HCT116 (cell line): ENCODE measurements at regions not wholly inside any gene's neighbourhood (a gene's known extent, or its start where the extent isn't known, plus 50 kb on each side); places are given as distances from the start of the nearest gene placed in this dataset.
"Not testable (repeated sequence)": the region's sequence is repeated elsewhere in the genome, so short reads cannot be mapped to it uniquely, and the experiment has no call there.

Source experiments
- ATAC-seq: fragments of 200-7000 bp; cut with Tn5 transposase; 2 replicates; pipeline ENCODE4 v1.9.1; 2020; ENCODE audit warnings: mild to moderate bottlenecking, moderate library complexity
- BruUV-seq: library from RNA; stranded (reverse); fragments of 400-500 nt; replicated peaks from 2 replicates; lab custom pipeline; 2021; lab: Mats Ljungman, UMichigan
- CTCF ChIA-PET: fragments of 300-600 bp; sonication (Branson Sonifier 250); formaldehyde crosslinking; loops from one replicate; lab custom pipeline; 2021; ENCODE audit warnings: antibody characterized with exemption; lab: Charles Lee
- POLR2A ChIA-PET: fragments of 300-600, 350-600 bp; sonication (Branson Sonifier 250); formaldehyde crosslinking; loops from one replicate; lab custom pipeline; 2021; ENCODE audit warnings: antibody characterized with exemption; lab: Charles Lee
- RAD21 ChIA-PET, 2 experiments: fragments of 300-600 bp; sonication (Branson Sonifier 250); formaldehyde crosslinking; loops; one replicate each; lab custom pipeline; 2023; ENCODE audit warnings: low total read pairs in 2 of 2; ENCODE audit not compliant: uncharacterized antibody in 2 of 2, unreplicated experiment in 2 of 2, low non-redundant PET in 1 of 2; lab: Charles Lee
- DNase-seq: peaks from one replicate; pipeline ENCODE4 v3.0.0-alpha.2; 2010; ENCODE audit warnings: low read depth, low spot score
- H2AFZ ChIP-seq: fragments of 200-600 bp; shearing (Covaris generic), sonication (generic); 2 replicates; pipeline ENCODE4 v1.6.1; 2017; ENCODE audit warnings: low read depth, mixed run types, mixed read lengths, antibody characterized with exemption, low read length; ENCODE audit not compliant: poor library complexity, severe bottlenecking
- H3K27ac ChIP-seq: 2 replicates; pipeline ENCODE4 v1.5.1; 2012; ENCODE audit warnings: low read depth, low read length
- H3K27me3 ChIP-seq: fragments of 200-600 bp; sonication (generic); 2 replicates; pipeline ENCODE4 v1.6.1; 2016; ENCODE audit warnings: mixed run types, low read length, mixed read lengths; ENCODE audit not compliant: insufficient read depth
- H3K36me3 ChIP-seq, 2 experiments: fragments of 200-500 bp in 1 of 2; fragments of 200-600 bp in 1 of 2; sonication (Bioruptor generic) in 1 of 2; sonication (generic) in 1 of 2; 2 replicates each; pipeline versions ENCODE4 v1.5.1 to v1.6.1; 2014 to 2016; ENCODE audit warnings: low read length in 2 of 2, inconsistent platforms in 1 of 2, mixed read lengths in 1 of 2, mixed run types in 1 of 2; ENCODE audit not compliant: insufficient read depth in 2 of 2, control insufficient read depth in 1 of 2
- H3K4me1 ChIP-seq, 2 experiments: fragments of 200-600 bp in 1 of 2; sonication (generic) in 1 of 2; 2 replicates each; pipeline versions ENCODE4 v1.5.1 to v1.6.1; 2012 to 2017; ENCODE audit warnings: low read length in 2 of 2, inconsistent platforms in 1 of 2, mild to moderate bottlenecking in 1 of 2, mixed read lengths in 1 of 2, mixed run types in 1 of 2, moderate library complexity in 1 of 2; ENCODE audit not compliant: insufficient read depth in 2 of 2, control insufficient read depth in 1 of 2
- H3K4me2 ChIP-seq: fragments of 200-600 bp; sonication (generic); 2 replicates; pipeline ENCODE4 v1.6.1; 2017; ENCODE audit warnings: mixed run types, low read length, mixed read lengths
- H3K4me3 ChIP-seq, 2 experiments: fragments of 200-600 bp in 1 of 2; sonication (generic) in 1 of 2; replicated peaks in 1 of 2; 2 replicates each; pipeline ENCODE4 v1.5.1; 2011 to 2016; ENCODE audit warnings: low read length in 2 of 2, control low read depth in 1 of 2, low read depth in 1 of 2, mild to moderate bottlenecking in 1 of 2, mixed read lengths in 1 of 2, mixed run types in 1 of 2
- H3K79me2 ChIP-seq: fragments of 200-600 bp; sonication (generic); 2 replicates; pipeline ENCODE4 v1.6.1; 2017; ENCODE audit warnings: mild to moderate bottlenecking, mixed run types, low read length, moderate library complexity, mixed read lengths; ENCODE audit not compliant: insufficient read depth
- H3K9ac ChIP-seq: fragments of 200-600 bp; sonication (generic); 2 replicates; pipeline ENCODE4 v1.6.1; 2016; ENCODE audit warnings: low read length, mixed read lengths
- H3K9me2 ChIP-seq: fragments of 200-600 bp; sonication (generic), shearing (Covaris generic); 2 replicates; pipeline ENCODE4 v1.6.1; 2017; ENCODE audit warnings: mixed run types, mild to moderate bottlenecking, moderate library complexity; ENCODE audit not compliant: insufficient read depth
- H3K9me3 ChIP-seq, 2 experiments: fragments of 200-500 bp in 1 of 2; fragments of 200-600 bp in 1 of 2; sonication (Bioruptor generic) in 1 of 2; sonication (generic) in 1 of 2; 2 replicates each; pipeline ENCODE4 v1.6.1; 2014 to 2017; ENCODE audit warnings: low read length in 2 of 2, mixed read lengths in 2 of 2, inconsistent platforms in 1 of 2, low read depth in 1 of 2, mild to moderate bottlenecking in 1 of 2, mixed run types in 1 of 2, moderate library complexity in 1 of 2; ENCODE audit not compliant: control insufficient read depth in 1 of 2, insufficient read depth in 1 of 2
- H4K20me1 ChIP-seq: fragments of 200-600 bp; sonication (generic), shearing (Covaris generic); 2 replicates; pipeline ENCODE4 v1.6.1; 2017; ENCODE audit warnings: mixed run types, mild to moderate bottlenecking, moderate library complexity; ENCODE audit not compliant: insufficient read depth
- CBX3 ChIP-seq: IDR thresholded peaks from 2 replicates; pipeline ENCODE4 v1.6.1; 2012; ENCODE audit warnings: low read depth
- CEBPB ChIP-seq: IDR thresholded peaks from 2 replicates; pipeline ENCODE4 v1.6.1; 2012; ENCODE audit warnings: low read depth
- JUND ChIP-seq: IDR thresholded peaks from 2 replicates; pipeline ENCODE4 v1.6.1; 2012
- POLR2A ChIP-seq: IDR thresholded peaks from 2 replicates; pipeline ENCODE4 v1.7.0; 2011; ENCODE audit warnings: borderline replicate concordance; ENCODE audit not compliant: insufficient read depth, insufficient read length; ENCODE audit errors: extremely low read depth
- RAD21 ChIP-seq: IDR thresholded peaks from 2 replicates; pipeline ENCODE4 v1.6.1; 2012; ENCODE audit warnings: low read depth, mild to moderate bottlenecking
- SP1 ChIP-seq: IDR thresholded peaks from 2 replicates; pipeline ENCODE4 v1.6.1; 2012; ENCODE audit warnings: low read depth
- intact Hi-C: fragments of 100-400 bp; cut with micrococcal nuclease; formaldehyde crosslinking; loops from 2 replicates; pipeline ENCODE4 v1.10.0; 2022
- TF ChIP-seq, protein P1 (sequence below): IDR thresholded peaks from 2 replicates; pipeline ENCODE4 v1.6.1; 2011; ENCODE audit warnings: mild to moderate bottlenecking, low read length, moderate library complexity; ENCODE audit not compliant: insufficient replicate concordance; ENCODE audit errors: extremely low read depth
- TF ChIP-seq, protein P2 (sequence below), 3 experiments: fragments of 200-600 bp in 1 of 3; sonication (generic) in 1 of 3; IDR thresholded peaks in 2 of 3; conservative IDR thresholded peaks in 1 of 3; 2 replicates each; pipeline ENCODE4 v1.5.1; 2012 to 2017; ENCODE audit warnings: low read depth in 2 of 3, low read length in 2 of 3, antibody characterized with exemption in 1 of 3, borderline replicate concordance in 1 of 3, control low read depth in 1 of 3, mild to moderate bottlenecking in 1 of 3, mixed read lengths in 1 of 3, mixed run types in 1 of 3, moderate library complexity in 1 of 3; ENCODE audit not compliant: insufficient read depth in 1 of 3

DNA sequence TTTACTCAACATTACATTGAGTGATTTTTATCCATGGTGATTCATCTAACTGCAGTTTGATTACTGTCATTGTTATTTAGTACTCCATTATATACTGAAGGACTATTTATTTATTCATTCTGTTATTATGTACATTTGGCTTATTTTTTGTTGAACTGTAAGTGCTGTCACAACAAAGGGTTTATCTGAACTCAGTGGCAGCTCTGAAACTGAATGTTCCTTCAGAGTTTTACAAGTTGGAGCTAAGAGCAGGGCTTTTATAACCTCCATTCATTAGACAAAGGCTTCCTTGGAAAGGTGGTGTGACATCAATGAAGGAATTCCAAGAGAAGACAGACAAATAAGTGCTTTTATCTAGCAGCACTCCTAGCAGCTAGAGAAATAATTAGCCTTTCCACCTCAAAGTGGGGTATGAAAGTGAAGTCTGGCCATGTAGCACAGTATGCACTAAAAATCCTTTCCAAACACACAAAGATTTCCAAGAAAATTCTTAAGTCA lies 83.3 kb upstream of the GORAB start:
- intact Hi-C loops, result no loop called here
- TF ChIP-seq POLR2A, result no peak
- no peak for TF ChIP-seq CEBPB
- TF ChIP-seq, protein P1, sequence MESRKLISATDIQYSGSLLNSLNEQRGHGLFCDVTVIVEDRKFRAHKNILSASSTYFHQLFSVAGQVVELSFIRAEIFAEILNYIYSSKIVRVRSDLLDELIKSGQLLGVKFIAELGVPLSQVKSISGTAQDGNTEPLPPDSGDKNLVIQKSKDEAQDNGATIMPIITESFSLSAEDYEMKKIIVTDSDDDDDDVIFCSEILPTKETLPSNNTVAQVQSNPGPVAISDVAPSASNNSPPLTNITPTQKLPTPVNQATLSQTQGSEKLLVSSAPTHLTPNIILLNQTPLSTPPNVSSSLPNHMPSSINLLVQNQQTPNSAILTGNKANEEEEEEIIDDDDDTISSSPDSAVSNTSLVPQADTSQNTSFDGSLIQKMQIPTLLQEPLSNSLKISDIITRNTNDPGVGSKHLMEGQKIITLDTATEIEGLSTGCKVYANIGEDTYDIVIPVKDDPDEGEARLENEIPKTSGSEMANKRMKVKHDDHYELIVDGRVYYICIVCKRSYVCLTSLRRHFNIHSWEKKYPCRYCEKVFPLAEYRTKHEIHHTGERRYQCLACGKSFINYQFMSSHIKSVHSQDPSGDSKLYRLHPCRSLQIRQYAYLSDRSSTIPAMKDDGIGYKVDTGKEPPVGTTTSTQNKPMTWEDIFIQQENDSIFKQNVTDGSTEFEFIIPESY, result no peak
- TF ChIP-seq CBX3, result no peak
- no peak for TF ChIP-seq JUND
- no peak for TF ChIP-seq SP1

DNA sequence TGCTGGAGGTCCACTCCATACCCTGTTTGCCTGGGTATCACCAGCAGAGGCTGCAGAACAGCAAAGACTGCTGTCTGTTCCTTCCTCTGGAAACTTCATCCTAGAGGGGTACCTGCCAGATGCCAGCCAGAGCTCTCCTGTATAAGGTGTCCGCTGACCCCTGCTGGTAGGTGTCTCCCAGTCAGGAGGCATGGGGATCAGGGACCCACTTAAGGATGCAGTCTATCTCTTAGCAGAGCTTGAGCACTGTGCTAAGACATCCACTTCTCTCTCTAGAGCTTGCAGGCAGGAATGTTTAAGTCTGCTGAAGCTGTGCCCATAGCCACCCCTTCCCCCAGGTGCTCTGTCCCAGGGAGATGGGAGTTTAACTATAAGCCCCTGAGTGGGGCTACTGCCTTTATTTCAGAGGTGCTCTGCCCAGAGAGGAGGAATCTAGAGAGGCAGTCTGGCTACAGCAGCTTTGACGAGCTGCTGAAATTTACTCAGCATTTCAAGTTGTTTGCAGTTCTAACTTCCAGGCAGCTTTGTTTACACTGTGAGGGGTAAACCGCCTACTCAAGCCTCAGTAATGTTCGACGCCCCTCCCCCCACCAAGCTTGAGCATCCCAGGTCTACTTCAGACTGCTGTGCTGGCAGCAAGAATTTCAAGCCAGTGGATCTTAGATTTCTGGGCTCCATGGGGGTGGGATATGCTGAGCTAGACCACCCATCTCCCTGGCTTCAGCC lies 74.5 kb upstream of the GORAB start:
- CTCF ChIA-PET, result interaction anchor here (0.6 to 1.5 kb wide), 4 partner anchors 13 to 585 kb away, joined by 3 to 6 read pairs (median 3); no protein-coding TSS in a partner anchor
- H3K27me3 ChIP-seq, RAD21 ChIA-PET, H3K4me3 ChIP-seq, H4K20me1 ChIP-seq, BruUV-seq, POLR2A ChIA-PET, H3K9me2 ChIP-seq, H3K4me2 ChIP-seq, H3K79me2 ChIP-seq, H3K27ac ChIP-seq, H3K9me3 ChIP-seq, H3K36me3 ChIP-seq, H3K4me1 ChIP-seq, H2AFZ ChIP-seq, H3K9ac ChIP-seq: not testable (repeated sequence)
- intact Hi-C loops, result loop anchor here (1.0 kb wide), 2 partner anchors 447 to 528 kb away; no protein-coding TSS in a partner anchor
- TF ChIP-seq, protein P2, sequence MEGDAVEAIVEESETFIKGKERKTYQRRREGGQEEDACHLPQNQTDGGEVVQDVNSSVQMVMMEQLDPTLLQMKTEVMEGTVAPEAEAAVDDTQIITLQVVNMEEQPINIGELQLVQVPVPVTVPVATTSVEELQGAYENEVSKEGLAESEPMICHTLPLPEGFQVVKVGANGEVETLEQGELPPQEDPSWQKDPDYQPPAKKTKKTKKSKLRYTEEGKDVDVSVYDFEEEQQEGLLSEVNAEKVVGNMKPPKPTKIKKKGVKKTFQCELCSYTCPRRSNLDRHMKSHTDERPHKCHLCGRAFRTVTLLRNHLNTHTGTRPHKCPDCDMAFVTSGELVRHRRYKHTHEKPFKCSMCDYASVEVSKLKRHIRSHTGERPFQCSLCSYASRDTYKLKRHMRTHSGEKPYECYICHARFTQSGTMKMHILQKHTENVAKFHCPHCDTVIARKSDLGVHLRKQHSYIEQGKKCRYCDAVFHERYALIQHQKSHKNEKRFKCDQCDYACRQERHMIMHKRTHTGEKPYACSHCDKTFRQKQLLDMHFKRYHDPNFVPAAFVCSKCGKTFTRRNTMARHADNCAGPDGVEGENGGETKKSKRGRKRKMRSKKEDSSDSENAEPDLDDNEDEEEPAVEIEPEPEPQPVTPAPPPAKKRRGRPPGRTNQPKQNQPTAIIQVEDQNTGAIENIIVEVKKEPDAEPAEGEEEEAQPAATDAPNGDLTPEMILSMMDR (IDR thresholded peaks at IDR 0.05 in 2 of 3, conservative IDR thresholded peaks at IDR 0.05 in 1 of 3; ENCODE audit: borderline replicate concordance in 1 of 3, insufficient read depth in 1 of 3, low read depth in 2 of 3, low read length in 2 of 3), result peak; percentile 19 to 29 (median 24); a peak in 4 of 6 replicates
- TF ChIP-seq RAD21, result peak; percentile 49; the same call in 1 of the 2 replicates
- ATAC-seq (peak; percentile 65), DNase-seq (peak; percentile 3)

More for the DNA sequence above, 83.3 kb upstream of the GORAB start:
- Histone ChIP-seq H3K27ac (no peak overlapping the region), H3K36me3 (no peaks in the 10 kb centered on the region), H3K4me3 (no peak overlapping the region), H3K4me2 (no peak overlapping the region), H3K9me3 (no peaks in the 10 kb centered on the region), H2AFZ (no peak overlapping the region), H4K20me1 (no peaks in the 10 kb centered on the region), H3K4me1 (no peaks in the 10 kb centered on the region), H3K79me2 (no peaks in the 10 kb centered on the region), H3K27me3 (no peaks in the 10 kb centered on the region), H3K9me2 (no peaks in the 10 kb centered on the region), H3K9ac (no peak overlapping the region)
- ChIA-PET POLR2A (no interaction called here), CTCF (no interaction called here), RAD21 (no interaction called here)
- BruUV-seq, result no TSS peak
- DNase-seq (no peak), ATAC-seq (no peak)
